ENCODE measurements at regions not wholly inside any gene's neighbourhood (a gene's known extent, or its start where the extent isn't known, plus 50 kb on each side); places are given as distances from the start of the nearest gene placed in this dataset.
"Not testable (repeated sequence)": the region's sequence is repeated elsewhere in the genome, so short reads cannot be mapped to it uniquely, and the experiment has no call there.

DNA sequence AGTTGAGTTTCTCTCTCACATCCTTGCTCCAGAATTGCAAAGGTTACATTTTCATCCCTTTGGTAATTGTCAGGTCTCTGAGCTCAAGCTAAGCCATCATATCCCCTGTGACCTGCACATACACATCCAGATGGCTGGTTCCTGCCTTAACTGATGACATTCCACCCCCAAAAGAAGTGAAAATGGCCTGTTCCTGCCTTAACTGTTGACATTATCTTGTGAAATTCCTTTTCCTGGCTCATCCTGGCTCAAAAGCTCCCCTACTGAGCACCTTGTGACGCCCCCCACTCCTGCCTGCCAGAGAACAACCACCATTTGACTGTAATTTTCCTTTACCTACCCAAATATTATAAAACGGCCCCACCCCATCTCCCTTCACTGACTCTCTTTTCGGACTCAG lies 231.4 kb upstream of the ISX start:
- DNase-seq (ENCODE audit: low read depth) = not testable (repeated sequence)

- no peak for DNase-seq (ENCODE audit: low read depth)
Observed at GRCh38 chr22:34841331-34841771, 224.6 kb upstream of the ISX start.

DNA sequence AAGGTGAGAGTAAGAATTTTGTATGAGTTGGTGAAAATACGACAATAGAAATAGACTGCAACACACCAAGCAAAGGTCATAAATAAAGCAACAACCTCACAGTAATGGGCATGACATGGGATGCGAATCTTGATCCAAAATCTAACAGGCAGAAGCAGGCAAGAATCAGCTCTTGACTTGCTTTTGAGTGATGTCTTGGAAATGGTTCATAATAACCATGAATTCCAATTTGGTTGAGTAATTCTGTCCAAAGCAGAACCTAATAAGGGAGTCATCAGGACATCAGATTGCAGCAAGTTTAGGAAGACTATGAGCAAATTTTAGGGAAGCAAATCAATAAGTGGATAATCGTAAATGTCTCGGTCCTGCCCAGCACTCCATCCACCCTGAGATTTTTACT lies 224.0 kb upstream of the ISX start:
- no peak for DNase-seq (ENCODE audit: low read depth)

- no peak for DNase-seq (ENCODE audit: low read depth)
Observed at GRCh38 chr22:34842630-34843029, 223.3 kb upstream of the ISX start.

GRCh38 chr22:34843743-34844142 lies 222.2 kb upstream of the ISX start:
- DNase-seq (ENCODE audit: low read depth) = not testable (repeated sequence)

DNA sequence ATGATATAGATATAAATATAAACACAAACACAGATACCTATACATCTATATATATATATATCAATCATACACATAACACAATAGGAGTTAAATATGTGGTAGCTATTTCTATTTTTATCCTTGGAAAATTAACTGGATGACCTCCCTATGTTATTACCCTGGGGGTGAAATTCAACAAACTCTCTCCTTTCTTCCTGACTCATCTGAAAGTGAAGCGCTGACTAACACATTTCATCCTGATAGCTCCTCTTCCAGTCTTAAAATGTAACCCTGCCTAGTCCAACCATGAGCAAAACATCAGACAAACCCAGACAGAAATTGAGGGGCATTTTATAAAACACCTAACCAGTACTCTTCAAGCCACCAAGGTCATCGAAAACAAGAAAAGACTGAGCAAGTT lies 220.6 kb upstream of the ISX start:
- no peak for DNase-seq (ENCODE audit: low read depth)

DNA sequence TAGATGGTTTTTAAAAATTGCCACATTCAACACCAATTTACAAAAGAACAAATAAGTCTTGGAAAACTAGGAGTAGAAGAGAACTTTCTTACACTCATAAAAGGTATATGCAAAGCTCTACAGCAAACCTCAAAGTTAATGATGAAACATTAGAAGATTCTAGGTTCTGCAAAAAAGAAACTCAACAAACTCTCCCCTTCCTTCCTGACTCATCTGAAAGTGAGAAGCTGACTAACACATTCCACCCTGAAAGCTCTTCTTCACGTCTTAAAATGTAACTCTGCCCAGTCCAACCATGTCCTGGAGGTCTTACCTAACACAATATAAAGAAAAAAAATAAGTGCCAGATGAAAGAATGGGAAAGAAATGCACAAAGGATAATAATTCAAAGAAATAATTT lies 218.9 kb upstream of the ISX start:
- DNase-seq (ENCODE audit: low read depth) = no peak

- DNase-seq (ENCODE audit: low read depth) = no peak
Observed at GRCh38 chr22:34849965-34850364, 216.0 kb upstream of the ISX start.

DNA sequence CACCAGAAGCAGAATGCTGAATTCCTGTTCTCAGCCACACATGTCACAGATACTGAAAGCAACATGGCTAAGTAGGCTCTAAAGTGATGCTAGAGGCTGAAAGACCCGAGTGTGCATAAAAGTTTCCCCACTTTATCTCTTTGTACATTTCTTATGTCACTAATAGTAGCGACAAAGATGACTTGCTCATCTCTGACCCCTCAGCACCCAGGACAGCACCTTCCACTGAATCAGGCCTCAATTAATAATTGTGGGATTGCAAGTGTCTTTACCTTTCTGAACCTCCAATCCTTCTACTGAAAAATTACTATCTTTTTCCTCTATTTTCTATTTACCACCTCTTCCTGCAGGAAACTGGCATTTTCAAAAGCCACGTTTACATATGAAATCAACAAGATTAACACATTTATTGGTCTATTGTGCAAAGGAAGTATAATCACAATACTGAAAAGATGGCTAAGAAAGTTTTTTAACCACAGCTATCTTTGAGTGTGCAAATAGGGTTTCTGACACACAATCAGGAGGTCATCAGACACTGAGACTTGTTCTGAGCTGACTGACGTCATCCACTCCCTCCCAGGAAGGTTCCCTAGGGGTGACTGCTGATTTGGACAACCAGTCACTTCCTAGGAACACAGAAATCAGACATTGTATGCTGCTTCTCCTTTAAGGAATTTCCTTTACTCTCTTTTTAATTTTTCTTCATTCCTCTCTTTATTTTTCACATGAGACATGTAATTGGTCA lies 213.9 kb upstream of the ISX start:
- no peak for DNase-seq (ENCODE audit: low read depth)

DNA sequence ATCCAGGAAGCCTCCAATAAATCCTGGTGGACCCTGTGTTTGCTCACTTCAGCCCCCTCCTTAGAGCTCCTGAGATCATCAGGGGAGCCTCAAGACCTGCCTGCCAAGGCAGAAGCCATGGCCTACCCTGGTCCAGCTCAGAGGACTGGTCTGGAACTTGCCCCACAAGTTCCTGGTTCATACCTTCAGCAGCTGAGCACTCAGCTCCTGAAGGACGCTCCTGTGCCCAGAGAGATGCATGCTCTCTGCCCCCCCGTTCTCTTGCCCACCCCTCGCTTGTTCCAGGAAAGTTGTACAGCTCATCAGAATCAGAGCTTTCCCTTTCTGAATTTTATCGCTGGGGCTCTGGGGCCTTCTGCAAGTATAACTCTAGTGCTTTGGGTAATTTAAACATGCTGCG lies 210.5 kb upstream of the ISX start:
- no peak for DNase-seq (ENCODE audit: low read depth)

GRCh38 chr22:34858066-34858465 lies 207.9 kb upstream of the ISX start:
- DNase-seq (ENCODE audit: low read depth) = no peak

DNA sequence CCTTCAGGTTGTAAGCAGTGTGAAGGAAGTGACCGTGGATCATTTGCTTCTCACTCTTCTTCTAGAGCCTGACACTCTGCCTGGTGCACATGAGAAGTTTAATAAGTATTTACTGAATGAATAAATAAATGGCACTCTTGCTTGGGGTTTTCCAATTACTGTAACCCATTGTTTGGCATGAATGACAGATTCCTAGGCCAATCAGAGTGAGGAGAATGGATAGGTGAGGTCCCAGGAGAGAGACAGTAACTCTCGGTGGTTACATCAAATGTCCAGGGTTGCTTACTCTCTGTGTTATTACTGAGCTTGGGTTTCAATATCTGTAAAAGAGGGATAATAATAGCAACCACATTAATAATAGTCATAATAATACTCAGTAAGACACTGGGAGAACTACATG lies 204.2 kb upstream of the ISX start:
- DNase-seq (ENCODE audit: low read depth) = no peak

DNA sequence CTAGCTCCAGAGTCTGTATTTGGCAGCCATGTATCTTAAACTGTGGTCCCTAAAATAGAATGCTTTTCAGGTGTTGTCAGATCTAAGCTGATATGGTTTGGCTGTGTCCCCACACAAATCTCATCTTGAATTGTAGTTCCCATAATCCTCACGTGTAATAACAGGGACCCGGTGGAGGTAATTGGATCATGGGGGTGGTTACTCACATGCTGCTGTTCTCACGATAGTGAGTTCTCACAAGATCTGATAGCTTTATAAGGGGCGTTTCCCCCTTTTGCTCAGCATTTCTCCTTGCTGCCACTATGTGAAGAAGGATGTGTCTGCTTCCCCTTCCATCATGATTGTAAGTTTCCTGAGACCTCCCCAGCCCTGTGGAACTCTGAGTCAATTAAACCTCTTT lies 199.9 kb upstream of the ISX start:
- no peak for DNase-seq (ENCODE audit: low read depth)

DNA sequence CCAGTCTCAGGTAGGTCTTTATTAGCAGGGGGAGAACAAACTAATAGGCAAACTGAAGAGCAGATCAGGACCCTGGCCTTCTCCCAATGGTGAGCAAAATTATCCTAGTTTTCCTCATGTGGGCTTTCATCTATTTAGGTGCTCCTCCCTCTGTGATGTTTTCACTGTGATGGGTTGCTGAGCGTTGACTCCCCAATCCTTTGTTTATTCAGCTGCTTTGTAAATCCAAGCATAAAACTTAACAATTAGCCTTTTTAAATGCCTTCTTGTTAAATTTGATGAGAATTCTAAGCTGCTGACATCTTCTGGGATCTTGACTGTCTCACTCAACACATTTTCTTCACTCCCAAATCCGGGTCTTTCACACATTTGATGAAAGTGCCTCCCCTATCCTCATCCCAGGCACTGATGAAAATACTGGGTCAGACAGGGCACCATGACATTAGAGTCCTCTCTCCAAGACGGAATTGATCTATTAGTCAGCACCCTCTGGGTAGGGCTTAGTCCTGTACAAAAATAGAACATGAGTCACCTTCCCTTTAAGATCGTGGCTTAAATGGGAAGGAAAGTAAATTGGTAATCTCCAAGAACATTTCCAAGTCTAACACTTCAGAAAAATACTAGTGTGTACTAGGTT lies 199.3 kb upstream of the ISX start:
- DNase-seq (ENCODE audit: low read depth) = no peak

DNA sequence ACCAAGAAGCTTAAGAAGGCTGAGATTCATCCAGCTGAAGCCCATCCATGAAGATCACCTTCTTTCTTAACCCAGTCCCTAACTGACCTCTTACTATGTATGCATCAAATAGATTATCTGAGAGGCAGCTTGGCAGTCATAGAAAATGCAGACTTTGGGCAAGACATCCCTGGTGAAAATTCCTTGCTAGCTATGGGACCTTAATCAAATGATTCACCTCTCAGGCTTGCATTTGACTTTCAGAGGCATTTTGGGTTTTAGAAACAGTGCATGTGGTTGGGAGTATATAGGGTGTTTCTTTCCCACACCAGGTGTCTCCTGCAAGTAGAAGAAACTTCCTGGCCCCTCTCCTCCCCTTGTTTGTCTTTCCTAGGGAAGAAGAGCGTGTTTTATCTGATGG lies 188.5 kb upstream of the ISX start:
- DNase-seq (ENCODE audit: low read depth) = no peak

DNA sequence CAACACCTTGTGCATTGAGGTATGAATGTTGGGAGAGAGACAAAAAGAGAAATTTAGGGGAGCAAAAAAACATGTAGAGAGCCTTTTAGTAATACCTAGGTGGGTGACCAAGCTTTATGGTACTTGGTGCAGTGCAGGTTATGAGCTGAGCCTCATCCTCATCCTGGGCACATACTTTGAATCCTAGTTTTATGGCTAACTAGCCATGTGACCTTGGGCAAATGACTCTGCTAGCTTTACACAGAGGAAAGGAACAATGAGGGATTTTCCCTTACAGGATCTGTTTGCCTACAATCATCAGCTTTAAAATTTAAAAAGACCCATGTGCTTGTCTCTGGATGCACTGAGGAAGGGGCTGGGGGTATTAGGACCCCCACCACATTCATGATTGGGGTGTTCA lies 187.8 kb upstream of the ISX start:
- DNase-seq (ENCODE audit: low read depth) = no peak

GRCh38 chr22:34879001-34879400 lies 187.0 kb upstream of the ISX start:
- DNase-seq (ENCODE audit: low read depth) = no peak

GRCh38 chr22:34880662-34881061 lies 185.3 kb upstream of the ISX start:
- no peak for DNase-seq (ENCODE audit: low read depth)

- no peak for DNase-seq (ENCODE audit: low read depth)
Observed at GRCh38 chr22:34881453-34881852, 184.5 kb upstream of the ISX start.

GRCh38 chr22:34885852-34886251 lies 180.1 kb upstream of the ISX start:
- DNase-seq (ENCODE audit: low read depth) = no peak

DNA sequence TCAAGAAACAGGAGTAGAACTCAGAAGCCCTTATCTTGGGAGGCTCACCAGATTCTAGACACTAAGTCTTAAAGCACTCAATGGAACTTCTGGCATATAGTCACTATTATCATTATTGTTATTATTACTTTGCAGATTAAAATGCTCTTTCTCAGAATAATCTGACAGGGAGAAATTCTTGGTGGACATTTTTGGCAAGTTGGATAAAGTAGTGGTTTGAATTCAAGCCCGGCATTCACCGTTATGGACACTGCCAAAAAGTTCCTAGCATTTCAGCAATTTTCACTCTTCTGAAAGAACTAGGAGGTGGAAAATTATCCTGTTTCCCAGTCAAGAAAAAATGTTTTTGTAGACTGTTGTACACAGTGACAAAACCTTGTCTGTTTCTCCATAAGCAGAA lies 179.6 kb upstream of the ISX start:
- DNase-seq (ENCODE audit: low read depth) = no peak

GRCh38 chr22:34886812-34887211 lies 179.1 kb upstream of the ISX start:
- DNase-seq (ENCODE audit: low read depth) = no peak

DNA sequence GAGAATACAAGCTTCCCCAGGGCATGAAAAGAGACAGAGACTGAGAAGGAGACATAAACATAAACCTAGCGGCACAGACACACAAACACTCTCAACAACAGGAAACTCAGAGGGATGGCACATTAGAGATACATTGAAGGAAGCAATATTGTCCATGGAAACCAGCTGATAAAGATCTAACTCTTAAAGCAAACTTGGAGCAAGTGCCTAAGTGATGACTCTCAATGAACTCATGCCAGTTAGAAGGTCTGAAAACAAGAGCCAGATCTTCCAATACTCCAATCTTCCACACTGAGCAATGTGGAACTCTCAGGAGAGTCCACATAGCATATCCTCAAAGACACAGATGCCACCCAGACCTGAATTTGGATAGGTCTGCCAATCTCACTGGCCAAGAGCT lies 168.8 kb upstream of the ISX start:
- no peak for DNase-seq (ENCODE audit: low read depth)

DNA sequence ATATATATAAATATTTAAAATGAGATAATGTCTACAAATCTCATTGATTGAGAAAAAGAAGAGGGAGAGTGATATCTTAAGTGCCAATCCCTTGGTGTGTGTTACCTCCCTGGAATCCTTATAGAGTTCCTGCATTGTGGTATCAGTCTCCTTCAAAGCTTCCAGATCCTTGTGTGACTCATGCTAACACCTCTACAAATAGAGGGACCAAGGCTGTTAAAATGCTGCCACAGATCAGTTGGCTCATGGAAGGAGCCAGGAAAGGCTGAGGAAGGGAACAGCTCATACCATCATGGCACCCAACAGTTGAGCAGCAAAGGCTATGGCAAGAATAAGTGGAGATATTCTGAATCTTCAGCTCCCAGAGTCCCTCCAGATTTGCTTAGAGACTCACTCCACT lies 163.6 kb upstream of the ISX start:
- no peak for DNase-seq (ENCODE audit: low read depth)
